Upper lobe of right lung (tissue), 1 donor: ENCODE measurements at regions not wholly inside any gene's neighbourhood (a gene's known extent, or its start where the extent isn't known, plus 50 kb on each side); places are given as distances from the start of the nearest gene placed in this dataset.

Source experiments
- ATAC-seq: fragments of 200-7000 bp; cut with Tn5 transposase; one replicate; pipeline ENCODE4 v1.9.1; 2020; ENCODE audit warnings: mild to moderate bottlenecking, moderate library complexity
- DNase-seq: peaks from one replicate; pipeline ENCODE4 v3.0.0-alpha.2; 2020
- H3K27ac ChIP-seq: fragments of 200-600 bp; one replicate; pipeline ENCODE4 v1.8.0; 2022
- H3K27me3 ChIP-seq: fragments of 200-600 bp; one replicate; pipeline ENCODE4 v1.8.0; 2022; ENCODE audit warnings: mild to moderate bottlenecking
- H3K36me3 ChIP-seq: fragments of 200-600 bp; one replicate; pipeline ENCODE4 v1.8.0; 2022
- H3K4me1 ChIP-seq: fragments of 200-600 bp; one replicate; pipeline ENCODE4 v1.8.0; 2022
- H3K4me3 ChIP-seq: fragments of 200-600 bp; one replicate; pipeline ENCODE4 v1.8.0; 2022; ENCODE audit warnings: mild to moderate bottlenecking
- H3K9me3 ChIP-seq: fragments of 200-600 bp; one replicate; pipeline ENCODE4 v1.8.0; 2022
- intact Hi-C: fragments of 100-400 bp; cut with DNase I; formaldehyde crosslinking; loops from one replicate; pipeline ENCODE4 v1.11.0; 2022
- TF ChIP-seq, protein P1 (sequence below): fragments of 200-600 bp; IDR thresholded peaks from one replicate; pipeline ENCODE4 v1.8.0; 2022; ENCODE audit warnings: antibody characterized with exemption
- donor health status: DM: no; HTN: yes; CAD: no; lungs with severe emphysema.

DNA sequence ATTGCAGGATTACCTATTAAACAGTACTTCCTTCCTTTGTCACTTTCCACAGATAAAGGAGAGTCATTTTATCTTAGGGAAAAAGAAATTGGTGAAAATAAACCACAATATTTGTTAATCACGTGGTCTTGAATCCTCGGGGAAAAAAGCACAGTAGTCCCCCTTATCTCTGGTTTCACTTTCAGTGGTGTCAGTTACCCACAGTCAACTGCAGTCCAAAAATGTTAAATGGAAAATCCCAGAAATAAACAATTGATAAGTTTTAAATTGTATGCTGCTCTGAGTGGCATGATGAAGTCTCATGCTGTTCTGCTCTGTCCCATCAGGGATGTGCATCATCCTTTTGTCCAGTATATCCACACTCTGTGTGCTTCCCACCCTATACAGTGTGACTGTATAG lies 405.2 kb upstream of the MPDZ start:
- Histone ChIP-seq H3K27ac (no peak overlapping the region), H3K36me3 (no peaks in the 10 kb centered on the region), H3K9me3 (no peaks in the 10 kb centered on the region), H3K27me3 (no peaks in the 10 kb centered on the region), H3K4me3 (no peak overlapping the region), H3K4me1 (no peaks in the 10 kb centered on the region)
- ATAC-seq, result no peak
- intact Hi-C loops, result no loop called here
- no peak for DNase-seq
- TF ChIP-seq, protein P1, sequence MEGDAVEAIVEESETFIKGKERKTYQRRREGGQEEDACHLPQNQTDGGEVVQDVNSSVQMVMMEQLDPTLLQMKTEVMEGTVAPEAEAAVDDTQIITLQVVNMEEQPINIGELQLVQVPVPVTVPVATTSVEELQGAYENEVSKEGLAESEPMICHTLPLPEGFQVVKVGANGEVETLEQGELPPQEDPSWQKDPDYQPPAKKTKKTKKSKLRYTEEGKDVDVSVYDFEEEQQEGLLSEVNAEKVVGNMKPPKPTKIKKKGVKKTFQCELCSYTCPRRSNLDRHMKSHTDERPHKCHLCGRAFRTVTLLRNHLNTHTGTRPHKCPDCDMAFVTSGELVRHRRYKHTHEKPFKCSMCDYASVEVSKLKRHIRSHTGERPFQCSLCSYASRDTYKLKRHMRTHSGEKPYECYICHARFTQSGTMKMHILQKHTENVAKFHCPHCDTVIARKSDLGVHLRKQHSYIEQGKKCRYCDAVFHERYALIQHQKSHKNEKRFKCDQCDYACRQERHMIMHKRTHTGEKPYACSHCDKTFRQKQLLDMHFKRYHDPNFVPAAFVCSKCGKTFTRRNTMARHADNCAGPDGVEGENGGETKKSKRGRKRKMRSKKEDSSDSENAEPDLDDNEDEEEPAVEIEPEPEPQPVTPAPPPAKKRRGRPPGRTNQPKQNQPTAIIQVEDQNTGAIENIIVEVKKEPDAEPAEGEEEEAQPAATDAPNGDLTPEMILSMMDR, result no peak

DNA sequence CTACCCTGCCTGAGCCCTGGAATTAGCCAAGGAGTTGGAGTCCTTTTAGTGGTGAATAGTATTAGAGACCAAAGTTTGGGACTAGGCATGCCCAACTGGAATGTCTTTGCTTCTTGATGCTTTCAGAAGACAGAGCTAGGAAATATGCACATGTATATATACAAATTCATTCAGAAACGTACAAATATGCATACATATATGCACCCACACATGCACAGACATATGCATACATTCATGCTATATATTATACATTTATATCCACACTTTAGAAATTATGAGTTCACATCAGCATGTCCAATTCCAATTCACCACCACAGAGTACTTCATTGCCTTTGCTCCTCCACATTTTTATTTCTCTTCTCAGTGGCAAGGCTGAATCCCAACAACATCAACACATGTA lies 398.3 kb upstream of the MPDZ start:
- no peaks in the 10 kb centered on the region for H3K4me1 ChIP-seq
- no peaks in the 10 kb centered on the region for H3K9me3 ChIP-seq
- intact Hi-C loops, result no loop called here
- no peak overlapping the region for H3K27ac ChIP-seq
- DNase-seq, result no peak
- no peak overlapping the region for H3K4me3 ChIP-seq
- H3K36me3 ChIP-seq, result no peaks in the 10 kb centered on the region
- no peak for ATAC-seq
- no peaks in the 10 kb centered on the region for H3K27me3 ChIP-seq
- TF ChIP-seq, protein P1, result no peak

DNA sequence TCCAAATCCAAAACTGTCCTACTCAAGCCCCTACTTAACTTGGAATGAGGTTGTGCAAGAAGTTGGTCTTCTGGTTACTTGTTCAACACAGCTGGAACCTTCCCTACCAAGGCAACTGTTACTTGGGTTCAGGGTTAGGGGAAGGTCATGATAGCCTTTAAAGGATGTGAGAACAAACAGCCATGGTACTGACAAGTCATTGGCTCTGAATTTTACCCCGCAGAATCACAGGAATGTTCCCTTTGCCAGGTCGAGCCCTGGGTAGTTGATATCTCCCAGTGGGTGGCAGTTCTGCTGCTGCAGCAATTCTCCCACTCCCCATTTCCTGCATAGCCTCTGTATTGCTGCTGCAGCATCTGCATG lies 396.1 kb upstream of the MPDZ start:
- TF ChIP-seq, protein P1, result no peak
- no peak for DNase-seq
- no peak overlapping the region for H3K27ac ChIP-seq

DNA sequence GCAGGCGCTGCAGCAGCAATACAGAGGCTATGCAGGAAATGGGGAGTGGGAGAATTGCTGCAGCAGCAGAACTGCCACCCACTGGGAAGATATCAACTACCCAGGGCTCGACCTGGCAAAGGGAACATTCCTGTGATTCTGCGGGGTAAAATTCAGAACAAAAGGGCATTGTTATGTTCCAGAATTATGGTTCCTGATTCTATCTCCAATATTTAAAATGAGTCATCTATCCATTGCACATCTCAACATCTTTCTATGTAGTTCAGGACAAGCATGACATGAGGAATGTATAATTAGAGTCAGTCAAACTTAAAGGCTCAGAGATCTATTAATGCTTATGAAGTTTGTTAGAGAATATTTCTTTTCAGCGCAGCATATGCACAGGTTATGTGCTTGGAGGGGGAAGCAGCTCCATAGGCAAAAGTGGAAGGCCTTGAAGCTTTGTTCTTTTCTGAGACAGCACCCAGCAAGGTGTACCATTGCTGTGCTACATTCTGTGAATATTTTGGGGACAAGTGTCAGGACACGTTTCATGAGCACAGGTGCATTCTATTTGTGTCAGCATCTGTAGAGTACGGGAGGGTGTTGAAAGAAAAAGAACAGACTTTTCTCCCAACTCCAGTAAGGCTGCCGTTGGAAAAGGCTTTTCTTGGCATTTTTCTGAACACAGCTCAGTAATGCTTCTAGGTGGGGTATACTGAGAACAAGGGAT lies 395.6 kb upstream of the MPDZ start:
- Histone ChIP-seq H3K4me1 (no peaks in the 10 kb centered on the region), H3K9me3 (no peaks in the 10 kb centered on the region), H3K27me3 (no peaks in the 10 kb centered on the region), H3K27ac (no peak overlapping the region), H3K4me3 (no peak overlapping the region), H3K36me3 (no peaks in the 10 kb centered on the region)
- intact Hi-C loops, result no loop called here
- DNase-seq (no peak), ATAC-seq (no peak)
- TF ChIP-seq, protein P1, result no peak

More for the DNA sequence above, 396.1 kb upstream of the MPDZ start:
- Histone ChIP-seq H3K27me3 (no peaks in the 10 kb centered on the region), H3K4me1 (no peaks in the 10 kb centered on the region), H3K9me3 (no peaks in the 10 kb centered on the region), H3K36me3 (no peaks in the 10 kb centered on the region), H3K4me3 (no peak overlapping the region)
- intact Hi-C loops, result no loop called here
- no peak for ATAC-seq

DNA sequence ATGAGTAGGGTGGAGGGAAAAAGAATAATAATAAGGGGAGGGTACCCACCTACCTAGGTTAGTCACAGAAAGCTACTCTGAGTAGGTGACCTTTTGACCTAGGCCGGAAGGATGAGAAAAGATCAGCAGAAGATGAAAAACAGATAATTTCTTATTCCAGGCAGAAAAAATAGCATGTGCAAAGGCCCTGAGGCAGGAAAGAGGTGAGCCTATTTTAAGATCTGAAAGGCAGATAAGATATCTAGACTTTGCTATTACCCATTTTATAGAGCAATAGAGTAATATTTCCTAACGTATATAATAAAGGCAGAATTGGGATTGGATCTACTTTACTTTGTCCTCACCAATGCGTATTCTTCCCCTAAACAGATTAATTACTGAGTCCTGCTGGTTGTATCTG lies 393.9 kb upstream of the MPDZ start:
- no peaks in the 10 kb centered on the region for H3K9me3 ChIP-seq
- DNase-seq, result no peak
- no peak overlapping the region for H3K4me3 ChIP-seq
- TF ChIP-seq, protein P1, result no peak
- no peak for ATAC-seq
- intact Hi-C loops, result no loop called here
- no peak overlapping the region for H3K27ac ChIP-seq
- H3K36me3 ChIP-seq, result no peaks in the 10 kb centered on the region
- H3K4me1 ChIP-seq, result no peaks in the 10 kb centered on the region
- no peaks in the 10 kb centered on the region for H3K27me3 ChIP-seq
